Loucy (cell line): ENCODE measurements at regions not wholly inside any gene's neighbourhood (a gene's known extent, or its start where the extent isn't known, plus 50 kb on each side); places are given as distances from the start of the nearest gene placed in this dataset.

Experiments used
- H2AFZ ChIP-seq: fragments of 200-600 bp; sonication (generic); 2 replicates; pipeline ENCODE4 v1.6.0; 2016; ENCODE audit warnings: antibody characterized with exemption, mild to moderate bottlenecking, low read length, moderate library complexity
- H3F3A ChIP-seq: fragments of 200-600 bp; 2 replicates; pipeline ENCODE4 v1.6.0; 2016; ENCODE audit warnings: antibody characterized with exemption, low read depth, mild to moderate bottlenecking
- H3K27me3 ChIP-seq: fragments of 200-600 bp; sonication (generic); 2 replicates; pipeline ENCODE4 v1.6.1; 2014; ENCODE audit warnings: low read length, mild to moderate bottlenecking; ENCODE audit not compliant: insufficient read depth, poor library complexity, severe bottlenecking
- H3K36me3 ChIP-seq: fragments of 200-600 bp; sonication (generic); 2 replicates; pipeline ENCODE4 v1.6.1; 2016; ENCODE audit warnings: low read length; ENCODE audit not compliant: insufficient read depth
- H3K4me1 ChIP-seq: fragments of 200-600 bp; sonication (generic); 2 replicates; pipeline ENCODE4 v1.5.1; 2014; ENCODE audit warnings: low read length, mild to moderate bottlenecking; ENCODE audit not compliant: insufficient read depth, poor library complexity, severe bottlenecking
- H3K4me2 ChIP-seq: fragments of 200-600 bp; sonication (generic); 2 replicates; pipeline ENCODE4 v1.6.0; 2014; ENCODE audit warnings: antibody characterized with exemption, low read length, low read depth, mild to moderate bottlenecking; ENCODE audit not compliant: poor library complexity, severe bottlenecking
- H3K4me3 ChIP-seq: fragments of 200-600 bp; sonication (generic); 2 replicates; pipeline ENCODE4 v1.5.1; 2014; ENCODE audit warnings: low read length, mild to moderate bottlenecking, mixed read lengths; ENCODE audit not compliant: poor library complexity, severe bottlenecking
- H3K79me2 ChIP-seq: fragments of 200-600 bp; sonication (generic); 2 replicates; pipeline ENCODE4 v1.6.1; 2014; ENCODE audit warnings: low read length; ENCODE audit not compliant: insufficient read depth
- H3K9ac ChIP-seq: fragments of 200-600 bp; sonication (generic); 2 replicates; pipeline ENCODE4 v1.6.0; 2014; ENCODE audit warnings: mild to moderate bottlenecking, low read depth, low read length, moderate library complexity; ENCODE audit not compliant: poor library complexity, severe bottlenecking
- H3K9me2 ChIP-seq: fragments of 200-600 bp; sonication (generic); replicated peaks from 2 replicates; pipeline ENCODE4 v1.6.1; 2016; ENCODE audit warnings: low read depth, low read length, mixed read lengths
- H3K9me3 ChIP-seq: fragments of 200-600 bp; sonication (generic); 2 replicates; pipeline ENCODE4 v1.6.1; 2014; ENCODE audit warnings: mild to moderate bottlenecking, antibody characterized with exemption, low read length, low read depth; ENCODE audit not compliant: insufficient read depth
- H4K20me1 ChIP-seq: fragments of 200-600 bp; sonication (generic); 2 replicates; pipeline ENCODE4 v1.6.0; 2014; ENCODE audit warnings: antibody characterized with exemption, low read length, mild to moderate bottlenecking; ENCODE audit not compliant: insufficient read depth, poor library complexity, severe bottlenecking
- CTCF ChIP-seq: fragments of 200-600 bp; sonication (generic); conservative IDR thresholded peaks from 2 replicates; pipeline ENCODE4 v1.5.1; 2014; ENCODE audit warnings: mild to moderate bottlenecking, antibody characterized with exemption, low read length
- EZH2phosphoT487 ChIP-seq: fragments of 200-600 bp; IDR thresholded peaks from 2 replicates; pipeline ENCODE4 v1.6.1; 2018; ENCODE audit warnings: antibody characterized with exemption, mild to moderate bottlenecking, moderate library complexity, borderline replicate concordance

DNA sequence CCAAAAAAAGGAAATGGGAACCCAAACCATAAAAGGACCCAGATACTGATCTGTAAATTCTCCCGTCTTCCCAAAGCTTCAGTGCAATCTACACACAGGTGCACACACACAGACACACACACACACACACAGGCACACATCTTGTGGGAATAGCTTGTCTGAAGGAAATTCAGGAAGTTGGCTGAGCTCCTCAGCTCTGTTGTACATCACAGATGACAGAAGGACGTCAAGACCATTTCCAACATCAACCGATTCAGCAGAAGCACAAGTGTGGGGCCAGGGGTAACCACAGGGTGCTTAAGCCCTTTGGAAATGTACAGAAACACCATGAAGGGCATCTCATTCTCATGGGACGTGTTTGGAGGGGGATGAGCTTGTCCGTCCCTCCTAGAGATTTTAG is 498.1 kb upstream of the PSMD7 start:
- H3K27me3 ChIP-seq: no peaks in the 10 kb centered on the region
- no peak overlapping the region for H3K4me2 ChIP-seq
- H2AFZ ChIP-seq: no peak overlapping the region
- H3K4me3 ChIP-seq: no peak overlapping the region
- H3K9me2 ChIP-seq: no peaks in the 10 kb centered on the region
- no peak overlapping the region for H3K9ac ChIP-seq
- no peaks in the 10 kb centered on the region for H3K79me2 ChIP-seq
- H4K20me1 ChIP-seq: no peaks in the 10 kb centered on the region
- no peaks in the 10 kb centered on the region for H3K4me1 ChIP-seq
- no peaks in the 10 kb centered on the region for H3F3A ChIP-seq
- TF ChIP-seq EZH2phosphoT487 (no peak), CTCF (no peak)
- H3K9me3 ChIP-seq: no peaks in the 10 kb centered on the region
- no peaks in the 10 kb centered on the region for H3K36me3 ChIP-seq

DNA sequence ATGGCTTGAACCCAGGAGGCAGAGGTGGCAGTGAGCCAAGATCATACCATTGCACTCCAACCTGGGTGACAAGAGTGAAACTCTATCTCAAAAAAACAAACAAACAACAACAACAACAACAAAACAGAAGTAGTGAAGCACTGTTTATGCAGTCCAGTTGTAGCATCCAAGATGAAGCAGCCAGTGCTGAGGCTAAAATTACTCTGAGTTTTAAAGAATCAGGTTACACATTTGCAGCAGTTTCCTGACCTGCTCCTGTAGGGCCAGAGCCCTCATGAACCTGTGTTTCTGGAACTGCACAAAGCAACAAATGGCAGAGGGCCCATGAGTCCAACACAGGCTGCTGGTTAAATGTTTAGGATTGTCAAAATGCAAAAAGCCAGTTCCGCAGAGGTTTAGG is 499.5 kb upstream of the PSMD7 start:
- H2AFZ ChIP-seq: no peak overlapping the region
- H3K79me2 ChIP-seq: no peaks in the 10 kb centered on the region
- no peak overlapping the region for H3K4me2 ChIP-seq
- H3K4me3 ChIP-seq: no peak overlapping the region
- H3K9me3 ChIP-seq: no peaks in the 10 kb centered on the region
- no peak for TF ChIP-seq CTCF
- TF ChIP-seq EZH2phosphoT487: no peak
- H3K9me2 ChIP-seq: no peaks in the 10 kb centered on the region
- no peaks in the 10 kb centered on the region for H3K27me3 ChIP-seq
- no peaks in the 10 kb centered on the region for H3K4me1 ChIP-seq
- H3K36me3 ChIP-seq: no peaks in the 10 kb centered on the region
- H3F3A ChIP-seq: no peaks in the 10 kb centered on the region
- H3K9ac ChIP-seq: no peak overlapping the region
- no peaks in the 10 kb centered on the region for H4K20me1 ChIP-seq

DNA sequence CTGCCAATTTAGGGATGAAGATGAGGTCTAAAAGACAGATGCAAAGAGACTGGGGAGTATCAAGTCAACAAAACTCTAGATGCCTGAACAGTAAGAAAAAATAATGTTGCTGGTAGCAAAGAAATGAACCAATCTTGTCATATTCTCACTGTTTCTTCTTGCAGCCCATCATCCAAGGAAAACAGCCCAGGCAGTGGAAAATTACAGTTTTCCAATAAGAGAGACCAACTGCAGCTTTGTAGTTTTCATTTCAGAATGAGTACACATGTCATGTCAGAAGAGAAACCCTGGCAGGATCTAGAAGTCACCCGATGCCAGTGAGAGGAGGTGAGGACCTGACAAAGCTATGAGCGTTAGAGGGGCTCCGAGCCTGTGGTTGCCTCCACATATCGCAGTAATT is 500.4 kb upstream of the PSMD7 start:
- H3K4me1 ChIP-seq: no peaks in the 10 kb centered on the region
- H3K9ac ChIP-seq: no peak overlapping the region
- TF ChIP-seq CTCF: no peak
- TF ChIP-seq EZH2phosphoT487: no peak
- no peak overlapping the region for H2AFZ ChIP-seq
- no peaks in the 10 kb centered on the region for H3K79me2 ChIP-seq
- no peaks in the 10 kb centered on the region for H3K36me3 ChIP-seq
- H3K27me3 ChIP-seq: no peaks in the 10 kb centered on the region
- H3K4me3 ChIP-seq: no peak overlapping the region
- no peaks in the 10 kb centered on the region for H3K9me3 ChIP-seq
- no peaks in the 10 kb centered on the region for H4K20me1 ChIP-seq
- H3F3A ChIP-seq: no peaks in the 10 kb centered on the region
- no peaks in the 10 kb centered on the region for H3K9me2 ChIP-seq
- H3K4me2 ChIP-seq: no peak overlapping the region
